K562 (cell line): ENCODE measurements at regions not wholly inside any gene's neighbourhood (a gene's known extent, or its start where the extent isn't known, plus 50 kb on each side); places are given as distances from the start of the nearest gene placed in this dataset.

ENCODE experiments used
- ATAC-seq: fragments of 200-7000 bp; cut with Tn5 transposase; 3 replicates; pipeline ENCODE4 v1.9.1; 2020; ENCODE audit warnings: moderate library complexity
- BruUV-seq: library from RNA; stranded (reverse); fragments of 400-500 nt; replicated peaks from 2 replicates; lab custom pipeline; 2021; lab: Mats Ljungman, UMichigan
- CTCF ChIA-PET: fragments of 300-600 bp; formaldehyde crosslinking; extraction: SDS; loops from one replicate; lab custom pipeline; 2021; ENCODE audit warnings: low intra/inter-chr PET ratio; lab: Yijun Ruan, JAX
- POLR2A ChIA-PET: fragments of 300-600, 350-650 bp; sonication (Branson Sonifier 250); formaldehyde crosslinking; extraction: SDS; loops from one replicate; lab custom pipeline; 2021; ENCODE audit warnings: antibody characterized with exemption, inconsistent platforms; lab: Yijun Ruan, JAX
- DNase-seq, 4 experiments: peaks; one replicate each; pipeline versions ENCODE4 v3.0.0 to v3.0.0-alpha.2; 2011 to 2018; ENCODE audit warnings: low spot score in 3 of 4, mixed read lengths in 3 of 4; ENCODE audit errors: extremely low read depth in 1 of 4
- FAIRE-seq: peaks from 2 replicates; lab custom pipeline; 2011; peaks lifted over from hg19 to GRCh38; lab: Jason Lieb, UNC
- H2AFZ ChIP-seq: 2 replicates; pipeline ENCODE4 v1.6.0; 2011; ENCODE audit warnings: low read depth, low read length, control low read depth, inconsistent platforms
- H3K27ac ChIP-seq: fragments of 200-600 bp; 3 replicates; pipeline ENCODE4 v1.8.0; 2011; ENCODE audit warnings: low read depth, mild to moderate bottlenecking, control low read depth, inconsistent platforms, low read length, moderate library complexity, mixed read lengths; ENCODE audit errors: extremely low read depth
- H3K27me3 ChIP-seq, 2 experiments: fragments of 300-600 bp in 1 of 2; 2 replicates in 1 of 2; 3 replicates in 1 of 2; pipeline versions ENCODE4 v1.6.0 to v1.8.0; 2011; ENCODE audit warnings: inconsistent platforms in 2 of 2, low read length in 2 of 2, mild to moderate bottlenecking in 1 of 2, mixed read lengths in 1 of 2, moderate library complexity in 1 of 2; ENCODE audit not compliant: control insufficient read depth in 2 of 2, insufficient read depth in 2 of 2
- H3K36me3 ChIP-seq: fragments of 300-600 bp; 3 replicates; pipeline ENCODE4 v1.8.0; 2011; ENCODE audit warnings: mild to moderate bottlenecking, low read length, inconsistent platforms; ENCODE audit not compliant: control insufficient read depth, insufficient read depth
- H3K4me1 ChIP-seq, 2 experiments: fragments of 200-600 bp in 1 of 2; replicated peaks in 1 of 2; 2 replicates in 1 of 2; 3 replicates in 1 of 2; pipeline versions ENCODE4 v1.5.1 to v1.8.0; 2011; ENCODE audit warnings: inconsistent platforms in 2 of 2, low read length in 2 of 2, mild to moderate bottlenecking in 1 of 2, mixed read lengths in 1 of 2, moderate library complexity in 1 of 2; ENCODE audit not compliant: control insufficient read depth in 2 of 2, insufficient read depth in 2 of 2
- H3K4me2 ChIP-seq: 2 replicates; pipeline ENCODE4 v1.6.1; 2011; ENCODE audit warnings: low read length, control low read depth, inconsistent platforms, mixed read lengths; ENCODE audit not compliant: insufficient read depth
- H3K4me3 ChIP-seq: fragments of 200-600 bp; sonication (generic), shearing (Covaris generic); 2 replicates; pipeline ENCODE4 v1.5.1; 2016; ENCODE audit warnings: control low read depth, inconsistent platforms
- H3K79me2 ChIP-seq: fragments of 200-600 bp; 3 replicates; pipeline ENCODE4 v1.8.0; 2011; ENCODE audit warnings: low read length, inconsistent platforms; ENCODE audit not compliant: control insufficient read depth, insufficient read depth
- H3K9ac ChIP-seq, 2 experiments: 2 replicates each; pipeline versions ENCODE4 v1.6.0 to v1.6.1; 2011; ENCODE audit warnings: low read depth in 2 of 2, low read length in 2 of 2, control low read depth in 1 of 2, inconsistent platforms in 1 of 2, mild to moderate bottlenecking in 1 of 2, mixed read lengths in 1 of 2; ENCODE audit not compliant: insufficient read depth in 1 of 2
- H3K9me1 ChIP-seq: one replicate; pipeline ENCODE4 v1.6.0; 2011; ENCODE audit warnings: inconsistent platforms, mild to moderate bottlenecking, low read length, moderate library complexity; ENCODE audit not compliant: control insufficient read depth, insufficient read depth
- H3K9me3 ChIP-seq: replicated peaks from 2 replicates; pipeline ENCODE4 v1.5.1; 2011; ENCODE audit warnings: low read depth, low read length, inconsistent platforms; ENCODE audit not compliant: control insufficient read depth, insufficient read depth
- H4K20me1 ChIP-seq: replicated peaks from 2 replicates; pipeline ENCODE4 v1.6.1; 2011; ENCODE audit warnings: low read length, inconsistent platforms, mixed read lengths; ENCODE audit not compliant: control insufficient read depth, insufficient read depth
- AFF4 ChIP-seq: sonication (generic); formaldehyde crosslinking; IDR thresholded peaks from 2 replicates; pipeline ENCODE4 v1.8.0; 2023; ENCODE audit warnings: mild to moderate bottlenecking, missing genetic modification reagents
- CCAR2 ChIP-seq: fragments of 200-400 bp; formaldehyde crosslinking; IDR thresholded peaks from 2 replicates; pipeline ENCODE4 v1.6.1; 2017; ENCODE audit warnings: mild to moderate bottlenecking, low read depth, low read length
- DEAF1 ChIP-seq: fragments of 450-650 bp; formaldehyde crosslinking; IDR thresholded peaks from 2 replicates; pipeline ENCODE4 v1.4.0; 2020; ENCODE audit warnings: mild to moderate bottlenecking, moderate library complexity
- FOXP1 ChIP-seq: sonication (generic); formaldehyde crosslinking; IDR thresholded peaks from 2 replicates; pipeline ENCODE4 v1.8.0; 2022; ENCODE audit warnings: mild to moderate bottlenecking, missing genetic modification reagents
- ILF3 ChIP-seq: fragments of 450-650 bp; IDR thresholded peaks from 2 replicates; pipeline ENCODE4 v1.6.1; 2018; ENCODE audit warnings: antibody characterized with exemption, mild to moderate bottlenecking, moderate library complexity, borderline replicate concordance
- L3MBTL2 ChIP-seq: fragments of 450-650 bp; IDR thresholded peaks from 2 replicates; pipeline ENCODE4 v1.6.1; 2016; ENCODE audit warnings: mild to moderate bottlenecking, moderate library complexity
- NCOA1 ChIP-seq: fragments of 450-650 bp; IDR thresholded peaks from 2 replicates; pipeline ENCODE4 v1.6.1; 2016; ENCODE audit warnings: low read depth
- NR3C1 ChIP-seq: sonication (generic); formaldehyde crosslinking; IDR thresholded peaks from 2 replicates; pipeline ENCODE4 v1.8.1; 2022; ENCODE audit warnings: missing genetic modification reagents
- RB1 ChIP-seq: fragments of 450-650 bp; IDR thresholded peaks from 2 replicates; pipeline ENCODE4 v1.6.1; 2017; ENCODE audit warnings: low read depth, mild to moderate bottlenecking
- SFPQ ChIP-seq: fragments of 200-400 bp; formaldehyde crosslinking; IDR thresholded peaks from 2 replicates; pipeline ENCODE4 v1.6.1; 2017; ENCODE audit warnings: mild to moderate bottlenecking, low read depth, low read length, moderate library complexity
- TCF7L2 ChIP-seq: fragments of 150-350 bp; IDR thresholded peaks from 2 replicates; pipeline ENCODE4 v1.6.1; 2016; ENCODE audit warnings: low read depth, mild to moderate bottlenecking, low read length, moderate library complexity
- ZBTB49 ChIP-seq: sonication (generic); formaldehyde crosslinking; IDR thresholded peaks from 2 replicates; pipeline ENCODE4 v1.8.0; 2022; ENCODE audit warnings: missing genetic modification reagents, mild to moderate bottlenecking, borderline replicate concordance
- ZBTB8A ChIP-seq: fragments of 450-650 bp; IDR thresholded peaks from 2 replicates; pipeline ENCODE4 v1.6.1; 2018; ENCODE audit warnings: mild to moderate bottlenecking, moderate library complexity; ENCODE audit not compliant: partially characterized antibody
- ZKSCAN8 ChIP-seq: fragments of 200-800 bp; sonication (Bioruptor generic); IDR thresholded peaks from 2 replicates; pipeline ENCODE4 v1.6.1; 2016; ENCODE audit warnings: missing genetic modification characterization, missing compliant biosample characterization
- ZSCAN29 ChIP-seq: fragments of 450-650 bp; IDR thresholded peaks from 2 replicates; pipeline ENCODE4 v1.6.1; 2017
- WGBS: fragments of 100-300 bp; shearing (Covaris generic); methylation state at CpG from one replicate; pipeline ENCODE4 v1.1.6; 2016; ENCODE audit warnings: low coverage, mixed read lengths; ENCODE audit not compliant: insufficient coverage; ENCODE audit errors: missing lambda C conversion rate; 5-methylcytosine and 5-hydroxymethylcytosine counted together
- in situ Hi-C: fragments of 300-500 bp; cut with MboI; formaldehyde crosslinking; loops from 4 replicates; pipeline ENCODE4 v1.15.0; 2018; ENCODE audit warnings: inconsistent platforms, mixed read lengths
- intact Hi-C: fragments of 100-400 bp; cut with micrococcal nuclease; formaldehyde crosslinking; loops from 2 replicates; pipeline ENCODE4 v1.14.2; 2022

GRCh38 chr18:43482136-43482535 is 204.8 kb upstream of the SYT4 start:
- Histone ChIP-seq H3K27me3 (no peaks in the 10 kb centered on the region), H3K9me3 (no peaks in the 10 kb centered on the region), H3K36me3 (no peaks in the 10 kb centered on the region), H2AFZ (no peak overlapping the region), H3K27ac (no peak overlapping the region), H3K4me2 (no peak overlapping the region), H3K4me3 (no peak overlapping the region), H3K79me2 (no peaks in the 10 kb centered on the region), H4K20me1 (no peaks in the 10 kb centered on the region), H3K4me1 (no peaks in the 10 kb centered on the region), H3K9me1 (no peaks in the 10 kb centered on the region), H3K9ac (no peak overlapping the region)
- DNase-seq: no peak
- no TSS peak for BruUV-seq
- no peak for ATAC-seq
- no peak for FAIRE-seq
- intact Hi-C loops (no loop called here), in situ Hi-C loops (no loop called here)
- 2% methylated on average over 12 of the region's 14 CpGs for WGBS
- CTCF ChIA-PET: no interaction called here
- POLR2A ChIA-PET: no interaction called here
- TF ChIP-seq ZKSCAN8 (CRISPR knock-in tag): no peak
- TF ChIP-seq DEAF1 (CRISPR knock-in tag): no peak
- no peak for TF ChIP-seq ILF3
- no peak for TF ChIP-seq RB1
- TF ChIP-seq ZBTB49: no peak
- no peak for TF ChIP-seq TCF7L2
- no peak for TF ChIP-seq NR3C1
- TF ChIP-seq NCOA1: no peak
- TF ChIP-seq FOXP1 (CRISPR knock-in tag): no peak
- no peak for TF ChIP-seq ZSCAN29
- no peak for TF ChIP-seq ZBTB8A
- TF ChIP-seq AFF4: no peak
- TF ChIP-seq L3MBTL2: no peak
- TF ChIP-seq SFPQ: no peak
- TF ChIP-seq CCAR2: no peak
